ENCODE measurements at regions not wholly inside any gene's neighbourhood (a gene's known extent, or its start where the extent isn't known, plus 50 kb on each side); places are given as distances from the start of the nearest gene placed in this dataset.

DNA sequence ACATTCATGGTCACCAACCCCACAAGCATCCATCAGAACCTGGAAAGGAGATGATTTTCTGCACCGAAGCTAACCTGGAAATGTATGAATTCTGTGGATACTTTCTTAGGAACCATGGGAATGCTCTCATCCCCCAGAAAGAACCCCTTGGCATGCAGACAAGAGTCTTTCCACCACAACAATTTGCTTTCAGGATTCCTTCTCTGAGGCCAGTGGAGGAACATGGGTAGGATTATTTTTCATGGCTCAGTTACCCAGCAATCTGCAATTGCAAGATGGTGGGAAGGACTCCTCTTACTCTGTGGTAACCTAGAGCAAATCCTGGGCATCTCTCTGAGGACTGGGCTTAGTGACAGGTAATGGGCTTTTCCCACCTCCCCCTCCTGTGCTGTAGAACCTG is 131.9 kb upstream of the MSX1 start:
- Mint-ChIP-seq H3K27ac (no peak overlapping the region), H3K9me3 (ENCODE audit: insufficient read depth) (peaks cover 20% of the 10 kb centered on the region), H3K4me3 (no peak overlapping the region), H3K4me1 (ENCODE audit: low read depth) (no peaks in the 10 kb centered on the region), H3K36me3 (ENCODE audit: low read depth) (no peaks in the 10 kb centered on the region), H3K27me3 (ENCODE audit: low read depth) (no peaks in the 10 kb centered on the region)
- ChIA-PET POLR2A (no interaction called here), CTCF (no interaction called here)
- DNase-seq (no peak), ATAC-seq (no peak)

DNA sequence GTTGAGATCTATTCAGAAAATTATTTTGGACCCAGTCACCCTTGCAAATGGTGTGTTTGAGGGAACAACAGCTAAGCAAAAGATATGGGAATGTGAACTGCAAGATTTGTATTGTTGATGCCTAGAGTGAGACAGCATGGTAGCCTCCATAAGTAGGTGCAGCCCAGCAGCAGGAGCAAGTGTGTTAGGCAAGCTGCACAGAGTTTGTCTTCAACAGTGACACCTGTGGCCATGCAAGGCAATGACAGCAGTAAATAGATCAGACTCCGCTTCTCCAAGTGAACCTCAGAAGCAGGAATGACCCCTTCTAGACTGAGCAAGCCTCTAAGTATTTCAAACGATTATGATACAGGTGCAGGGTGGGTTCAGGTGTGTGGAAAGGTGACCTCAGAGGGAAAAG is 133.4 kb upstream of the MSX1 start:
- Mint-ChIP-seq H3K36me3 (ENCODE audit: low read depth) (no peaks in the 10 kb centered on the region), H3K4me1 (ENCODE audit: low read depth) (no peaks in the 10 kb centered on the region), H3K4me3 (no peak overlapping the region), H3K27ac (no peak overlapping the region), H3K27me3 (ENCODE audit: low read depth) (no peaks in the 10 kb centered on the region), H3K9me3 (ENCODE audit: insufficient read depth) (peaks cover 23% of the 10 kb centered on the region)
- CTCF ChIA-PET = no interaction called here
- POLR2A ChIA-PET = no interaction called here
- DNase-seq (no peak), ATAC-seq (no peak)

DNA sequence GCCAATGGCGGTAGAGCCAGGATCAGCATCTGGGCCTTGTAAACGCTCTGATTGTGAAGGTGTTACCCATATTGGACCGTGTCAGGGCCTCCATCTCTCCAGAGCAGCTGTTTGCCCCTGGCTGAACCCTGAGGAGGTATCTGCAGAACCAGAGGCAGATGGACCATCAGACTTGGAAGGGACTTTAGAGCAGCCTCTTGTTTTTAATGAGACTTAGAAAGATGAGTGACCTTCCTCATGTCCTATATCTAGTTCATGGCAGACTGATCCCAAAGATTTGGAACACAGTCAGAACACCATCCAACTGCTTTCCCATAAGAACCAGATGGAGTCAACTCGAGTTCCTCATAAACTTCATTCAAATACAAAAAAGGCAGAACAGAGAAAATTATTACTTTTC is 135.1 kb upstream of the MSX1 start:
- H3K36me3 Mint-ChIP-seq (ENCODE audit: low read depth) = no peaks in the 10 kb centered on the region
- CTCF ChIA-PET = no interaction called here

DNA sequence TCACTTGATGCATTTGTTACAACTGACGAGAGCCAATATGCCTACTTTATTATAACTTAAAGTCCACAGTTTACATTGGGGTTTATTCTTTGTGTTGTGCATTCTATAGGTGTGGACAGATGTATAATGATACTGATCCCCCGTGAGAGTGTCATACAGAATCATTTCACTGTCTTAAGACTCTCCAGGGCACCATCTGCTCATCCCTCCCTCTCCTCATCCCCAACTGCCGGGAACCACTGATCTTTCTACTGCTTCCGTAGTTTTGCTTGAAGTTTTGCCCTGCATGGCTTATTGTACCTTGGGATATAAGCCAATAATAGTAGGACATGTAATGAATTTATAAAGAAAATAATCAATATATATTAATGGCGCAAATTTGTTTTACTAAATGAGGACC is 137.8 kb upstream of the MSX1 start:
- H3K9me3 Mint-ChIP-seq (ENCODE audit: insufficient read depth) = peaks cover 17% of the 10 kb centered on the region
- ATAC-seq (no peak), DNase-seq (no peak)
- POLR2A ChIA-PET = no interaction called here
- CTCF ChIA-PET = no interaction called here
- no peaks in the 10 kb centered on the region for H3K27me3 Mint-ChIP-seq (ENCODE audit: low read depth)
- no peak overlapping the region for H3K4me3 Mint-ChIP-seq
- H3K27ac Mint-ChIP-seq = no peak overlapping the region
- H3K4me1 Mint-ChIP-seq (ENCODE audit: low read depth) = no peaks in the 10 kb centered on the region
- no peaks in the 10 kb centered on the region for H3K36me3 Mint-ChIP-seq (ENCODE audit: low read depth)

More for the DNA sequence above, 135.1 kb upstream of the MSX1 start:
- POLR2A ChIA-PET = no interaction called here
- Mint-ChIP-seq H3K27ac (no peak overlapping the region), H3K9me3 (ENCODE audit: insufficient read depth) (peaks cover 23% of the 10 kb centered on the region), H3K4me3 (no peak overlapping the region), H3K27me3 (ENCODE audit: low read depth) (no peaks in the 10 kb centered on the region), H3K4me1 (ENCODE audit: low read depth) (no peaks in the 10 kb centered on the region)
- ATAC-seq (no peak), DNase-seq (no peak)

DNA sequence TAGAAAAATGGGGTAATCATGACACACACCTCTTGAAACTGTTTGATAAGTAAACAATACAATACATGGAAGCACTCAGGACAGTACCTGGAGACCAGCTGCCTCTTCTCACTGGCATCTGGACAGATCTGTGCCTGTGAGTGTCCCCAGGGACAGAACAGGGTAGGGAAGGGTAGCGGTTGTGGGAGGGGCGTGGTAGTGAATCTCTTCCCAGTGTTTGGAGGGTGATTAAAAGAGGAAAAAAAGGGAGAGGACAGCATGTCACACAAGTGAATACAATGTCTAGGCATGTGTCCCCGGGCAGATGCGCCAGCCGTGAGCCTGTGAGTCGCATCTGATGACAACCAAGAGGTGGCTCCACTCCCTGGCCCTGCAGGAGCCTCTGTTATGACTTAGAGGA is 138.8 kb upstream of the MSX1 start:
- DNase-seq (no peak), ATAC-seq (no peak)
- Mint-ChIP-seq H3K4me1 (ENCODE audit: low read depth) (no peaks in the 10 kb centered on the region), H3K4me3 (no peak overlapping the region), H3K9me3 (ENCODE audit: insufficient read depth) (peaks cover 7% of the 10 kb centered on the region), H3K36me3 (ENCODE audit: low read depth) (no peaks in the 10 kb centered on the region), H3K27ac (no peak overlapping the region), H3K27me3 (ENCODE audit: low read depth) (no peaks in the 10 kb centered on the region)
- ChIA-PET CTCF (no interaction called here), POLR2A (no interaction called here)

DNA sequence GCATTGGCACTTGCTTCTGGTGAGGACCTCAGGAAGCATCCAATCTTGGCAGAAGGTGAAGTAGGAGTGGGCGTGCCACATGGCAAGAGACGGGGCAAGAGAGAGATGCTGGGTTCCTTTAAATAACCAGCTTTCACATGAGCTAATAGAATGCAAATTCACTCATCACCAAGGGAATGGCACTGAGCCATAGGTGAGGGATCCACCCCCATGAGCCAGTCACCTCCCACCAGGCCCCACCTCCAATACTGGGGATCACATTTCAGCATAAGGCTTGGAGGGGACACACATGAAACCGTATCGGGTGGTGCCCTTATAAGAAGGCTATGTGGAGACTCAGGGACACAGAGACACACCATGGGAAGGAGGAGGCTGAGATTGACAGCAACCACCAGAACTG is 140.0 kb upstream of the MSX1 start:
- ATAC-seq = no peak
- Mint-ChIP-seq H3K36me3 (ENCODE audit: low read depth) (no peaks in the 10 kb centered on the region), H3K27ac (no peak overlapping the region), H3K4me1 (ENCODE audit: low read depth) (no peaks in the 10 kb centered on the region), H3K4me3 (no peak overlapping the region), H3K9me3 (ENCODE audit: insufficient read depth) (peaks cover 5% of the 10 kb centered on the region), H3K27me3 (ENCODE audit: low read depth) (no peaks in the 10 kb centered on the region)
- no peak for DNase-seq
- POLR2A ChIA-PET = no interaction called here
- CTCF ChIA-PET = no interaction called here

DNA sequence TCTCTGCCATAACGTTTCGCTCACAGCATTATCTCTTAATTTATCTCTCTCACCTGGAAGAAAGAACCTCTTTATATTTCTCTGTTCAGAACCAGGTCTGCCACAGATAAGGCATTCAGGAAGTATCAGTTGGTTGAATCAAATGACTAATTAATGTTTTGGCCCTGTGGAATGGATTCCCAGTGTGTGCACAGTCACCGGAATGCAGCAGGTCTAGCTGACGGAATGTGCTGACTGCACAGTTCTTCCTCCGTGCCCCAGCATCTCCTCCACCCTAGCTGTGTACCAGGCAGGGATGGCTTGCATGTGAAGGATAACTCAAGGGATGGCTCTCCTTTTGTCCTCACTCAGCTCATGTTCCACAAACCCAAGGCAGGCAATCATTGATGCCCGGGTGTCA is 141.8 kb upstream of the MSX1 start:
- no peak for DNase-seq

DNA sequence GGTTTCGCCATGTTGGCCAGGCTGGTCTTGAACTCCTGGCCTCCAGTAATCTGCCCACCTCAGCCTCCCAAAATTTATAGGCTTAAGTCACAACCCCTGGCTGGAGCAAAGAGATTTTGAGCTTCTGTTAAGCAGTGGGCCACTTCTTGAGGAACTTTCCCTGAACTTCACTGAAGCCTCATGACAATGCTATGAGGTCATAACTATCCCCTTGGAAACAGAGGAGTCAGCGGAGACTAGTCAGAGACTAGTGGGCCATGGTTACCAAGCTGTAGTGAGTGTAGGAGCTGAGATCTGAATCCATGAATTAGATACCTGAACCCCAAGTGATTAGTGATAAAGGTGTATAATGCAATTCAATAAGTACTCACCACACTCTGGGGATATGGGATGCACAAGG is 145.1 kb upstream of the MSX1 start:
- POLR2A ChIA-PET = no interaction called here
- no peak for DNase-seq

More for the DNA sequence above, 141.8 kb upstream of the MSX1 start:
- no peak overlapping the region for H3K4me3 Mint-ChIP-seq
- POLR2A ChIA-PET = no interaction called here
- ATAC-seq = no peak
- H3K9me3 Mint-ChIP-seq (ENCODE audit: insufficient read depth) = peaks cover 5% of the 10 kb centered on the region
- no peaks in the 10 kb centered on the region for H3K27me3 Mint-ChIP-seq (ENCODE audit: low read depth)
- CTCF ChIA-PET = interaction anchor here (1.3 kb wide), 1 partner anchor 23 kb away, joined by 3 read pairs; no protein-coding TSS in a partner anchor
- no peaks in the 10 kb centered on the region for H3K4me1 Mint-ChIP-seq (ENCODE audit: low read depth)
- H3K36me3 Mint-ChIP-seq (ENCODE audit: low read depth) = no peaks in the 10 kb centered on the region
- H3K27ac Mint-ChIP-seq = no peak overlapping the region

DNA sequence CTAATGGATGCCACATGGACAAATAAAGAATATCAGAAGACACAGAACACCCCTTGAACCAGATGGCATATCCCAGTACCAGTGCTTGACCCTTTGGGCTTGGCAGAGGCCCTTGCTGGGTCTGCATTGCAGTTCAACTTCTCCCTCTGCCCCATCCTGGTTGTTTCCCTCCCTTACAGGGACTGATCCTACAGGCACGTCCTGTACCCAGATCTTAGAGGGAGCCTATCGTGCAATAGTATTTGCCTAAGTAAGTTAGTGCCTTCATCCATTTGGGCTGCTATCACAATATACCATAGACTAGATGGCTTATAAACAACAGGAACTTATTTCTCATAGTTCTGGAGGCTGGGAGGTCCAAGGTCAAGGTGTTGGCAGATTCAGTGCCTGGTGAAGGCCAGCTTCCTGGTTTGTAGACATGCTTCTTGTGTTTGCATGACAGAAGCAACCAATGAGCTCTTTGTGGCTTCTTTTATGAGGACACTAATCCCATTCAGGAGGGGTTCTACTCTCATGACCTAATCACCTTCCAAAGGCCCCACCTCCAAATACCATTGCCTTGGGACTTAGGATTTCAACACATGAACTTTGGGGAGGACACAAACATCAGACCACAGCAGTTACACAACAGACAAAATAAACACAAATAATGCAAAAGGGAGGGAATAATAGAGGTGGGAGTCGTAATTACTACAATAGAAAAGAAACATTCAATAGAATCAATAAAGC is 146.5 kb upstream of the MSX1 start:
- ChIA-PET POLR2A (no interaction called here), CTCF (no interaction called here)
- Mint-ChIP-seq H3K27me3 (ENCODE audit: low read depth) (no peaks in the 10 kb centered on the region), H3K4me1 (ENCODE audit: low read depth) (no peaks in the 10 kb centered on the region), H3K4me3 (no peak overlapping the region), H3K36me3 (ENCODE audit: low read depth) (no peaks in the 10 kb centered on the region), H3K27ac (no peak overlapping the region), H3K9me3 (ENCODE audit: insufficient read depth) (no peaks in the 10 kb centered on the region)
- ATAC-seq = no peak
- DNase-seq = no peak

More for the DNA sequence above, 145.1 kb upstream of the MSX1 start:
- no peak for ATAC-seq
- CTCF ChIA-PET = no interaction called here
- no peaks in the 10 kb centered on the region for H3K9me3 Mint-ChIP-seq (ENCODE audit: insufficient read depth)
- no peaks in the 10 kb centered on the region for H3K27me3 Mint-ChIP-seq (ENCODE audit: low read depth)
- H3K4me3 Mint-ChIP-seq = no peak overlapping the region
- H3K4me1 Mint-ChIP-seq (ENCODE audit: low read depth) = no peaks in the 10 kb centered on the region
- no peaks in the 10 kb centered on the region for H3K36me3 Mint-ChIP-seq (ENCODE audit: low read depth)
- H3K27ac Mint-ChIP-seq = no peak overlapping the region

DNA sequence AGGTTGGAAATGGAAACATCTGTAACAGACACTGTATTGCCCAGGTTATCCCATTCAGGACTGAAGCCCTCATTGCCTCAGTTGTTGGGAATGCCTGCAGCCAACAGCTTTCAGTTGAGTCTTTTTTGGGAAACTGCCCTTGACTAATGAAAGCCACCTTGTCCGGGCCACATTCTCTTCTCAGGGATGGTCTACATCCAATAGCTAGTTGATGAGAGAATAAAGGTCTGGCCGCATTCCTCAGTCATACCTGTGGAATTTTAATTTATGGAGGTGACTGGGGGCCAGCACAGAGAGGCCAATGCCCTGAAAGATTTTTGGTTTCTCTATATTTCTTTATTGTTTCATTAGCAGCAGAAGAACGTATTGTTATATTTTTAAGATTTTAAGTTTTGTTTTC is 147.6 kb upstream of the MSX1 start:
- H3K4me3 Mint-ChIP-seq = no peak overlapping the region
- H3K36me3 Mint-ChIP-seq (ENCODE audit: low read depth) = no peaks in the 10 kb centered on the region
- no peak for ATAC-seq

DNA sequence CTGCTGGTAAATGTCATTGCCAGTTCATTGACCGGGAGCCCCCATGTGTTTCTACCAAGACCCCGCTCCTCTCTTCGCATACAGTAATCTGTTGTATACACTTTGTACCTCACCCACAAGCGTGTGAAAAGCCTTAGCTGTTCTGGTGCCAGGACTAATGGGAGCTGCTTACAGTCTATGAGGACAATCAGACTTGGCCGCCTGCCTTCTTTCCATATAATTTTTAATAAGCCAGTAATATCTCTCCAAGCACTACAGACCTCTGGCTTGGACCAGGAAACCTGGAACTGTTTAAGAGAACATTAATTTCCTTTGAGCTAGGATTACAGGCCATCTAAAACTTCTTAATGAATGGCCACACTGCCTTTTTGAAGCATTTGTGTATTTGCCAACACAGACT is 149.7 kb upstream of the MSX1 start:
- POLR2A ChIA-PET = no interaction called here
- H3K36me3 Mint-ChIP-seq (ENCODE audit: low read depth) = no peaks in the 10 kb centered on the region

More for the DNA sequence above, 147.6 kb upstream of the MSX1 start:
- no peaks in the 10 kb centered on the region for H3K4me1 Mint-ChIP-seq (ENCODE audit: low read depth)
- no peaks in the 10 kb centered on the region for H3K9me3 Mint-ChIP-seq (ENCODE audit: insufficient read depth)
- no peak overlapping the region for H3K27ac Mint-ChIP-seq
- no peak for DNase-seq
- ChIA-PET POLR2A (no interaction called here), CTCF (no interaction called here)
- H3K27me3 Mint-ChIP-seq (ENCODE audit: low read depth) = no peaks in the 10 kb centered on the region

DNA sequence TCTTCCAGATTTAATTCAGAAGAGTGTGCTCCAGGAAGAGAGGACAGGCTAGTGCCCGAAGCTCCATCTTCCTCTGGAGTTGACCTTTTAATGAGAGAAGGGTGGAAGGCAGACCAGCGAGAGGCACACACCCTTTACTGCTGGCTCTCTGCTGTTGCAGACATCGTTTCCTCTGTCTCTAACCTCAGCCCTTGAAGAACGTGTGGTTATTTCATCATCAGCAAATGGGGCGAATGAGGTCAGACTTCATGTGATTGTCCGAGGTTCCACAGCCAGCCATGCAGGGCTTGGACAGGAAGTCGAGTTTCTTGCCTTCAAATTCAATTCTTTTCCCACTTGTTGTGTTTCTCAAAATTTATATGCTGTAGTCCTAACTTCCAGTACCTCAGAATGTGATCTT is 155.2 kb upstream of the MSX1 start:
- H3K4me1 Mint-ChIP-seq (ENCODE audit: low read depth) = no peaks in the 10 kb centered on the region
- no peaks in the 10 kb centered on the region for H3K27me3 Mint-ChIP-seq (ENCODE audit: low read depth)
- no peaks in the 10 kb centered on the region for H3K9me3 Mint-ChIP-seq (ENCODE audit: insufficient read depth)
- POLR2A ChIA-PET = no interaction called here
- no peak overlapping the region for H3K4me3 Mint-ChIP-seq
- H3K27ac Mint-ChIP-seq = no peak overlapping the region
- ATAC-seq = no peak
- CTCF ChIA-PET = interaction anchor here (0.5 kb wide), 1 partner anchor 726 kb away, joined by 3 read pairs; no protein-coding TSS in a partner anchor
- no peak for DNase-seq
- peaks cover 2% of the 10 kb centered on the region for H3K36me3 Mint-ChIP-seq (ENCODE audit: low read depth)

More for the DNA sequence above, 149.7 kb upstream of the MSX1 start:
- CTCF ChIA-PET = no interaction called here
- H3K27ac Mint-ChIP-seq = no peak overlapping the region
- H3K27me3 Mint-ChIP-seq (ENCODE audit: low read depth) = no peaks in the 10 kb centered on the region
- H3K4me1 Mint-ChIP-seq (ENCODE audit: low read depth) = no peaks in the 10 kb centered on the region
- no peak for DNase-seq
- no peak overlapping the region for H3K4me3 Mint-ChIP-seq
- no peak for ATAC-seq
- no peaks in the 10 kb centered on the region for H3K9me3 Mint-ChIP-seq (ENCODE audit: insufficient read depth)

DNA sequence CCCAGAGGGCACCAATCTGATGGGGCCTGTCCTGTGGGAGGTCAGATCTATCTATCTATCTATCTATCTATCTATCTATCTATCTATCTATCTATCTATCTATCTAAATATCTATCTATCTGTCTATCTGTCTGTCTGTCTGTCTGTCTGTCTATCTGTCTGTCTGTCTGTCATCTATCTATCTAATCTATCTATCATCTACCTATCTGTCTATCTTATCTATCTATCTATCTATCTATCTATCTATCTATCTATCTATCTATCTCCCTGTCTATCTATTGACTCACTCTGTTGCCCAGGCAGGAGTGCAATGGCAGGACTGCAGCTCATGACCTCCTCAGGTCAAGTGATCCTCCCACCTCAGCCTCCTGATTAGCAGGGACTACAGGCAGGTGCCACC is 155.7 kb upstream of the STX18 start:
- H3K27ac Mint-ChIP-seq = no peak overlapping the region
- ChIA-PET POLR2A (no interaction called here), CTCF (no interaction called here)
- H3K4me1 Mint-ChIP-seq (ENCODE audit: low read depth) = peaks cover 6% of the 10 kb centered on the region
- no peaks in the 10 kb centered on the region for H3K9me3 Mint-ChIP-seq (ENCODE audit: insufficient read depth)
- no peaks in the 10 kb centered on the region for H3K27me3 Mint-ChIP-seq (ENCODE audit: low read depth)
- no peak overlapping the region for H3K4me3 Mint-ChIP-seq
- no peaks in the 10 kb centered on the region for H3K36me3 Mint-ChIP-seq (ENCODE audit: low read depth)
- ATAC-seq = no peak
- no peak for DNase-seq
